NOMO-1 (cell line): ENCODE measurements at regions not wholly inside any gene's neighbourhood (a gene's known extent, or its start where the extent isn't known, plus 50 kb on each side); places are given as distances from the start of the nearest gene placed in this dataset.
"Not testable (repeated sequence)": the region's sequence is repeated elsewhere in the genome, so short reads cannot be mapped to it uniquely, and the experiment has no call there.

Experiments used
- DNase-seq, 2 experiments: peaks; one replicate each; lab custom pipeline; 2025; ENCODE audit not compliant: unreplicated experiment in 2 of 2; lab: John Stamatoyannopoulos, UW

DNA sequence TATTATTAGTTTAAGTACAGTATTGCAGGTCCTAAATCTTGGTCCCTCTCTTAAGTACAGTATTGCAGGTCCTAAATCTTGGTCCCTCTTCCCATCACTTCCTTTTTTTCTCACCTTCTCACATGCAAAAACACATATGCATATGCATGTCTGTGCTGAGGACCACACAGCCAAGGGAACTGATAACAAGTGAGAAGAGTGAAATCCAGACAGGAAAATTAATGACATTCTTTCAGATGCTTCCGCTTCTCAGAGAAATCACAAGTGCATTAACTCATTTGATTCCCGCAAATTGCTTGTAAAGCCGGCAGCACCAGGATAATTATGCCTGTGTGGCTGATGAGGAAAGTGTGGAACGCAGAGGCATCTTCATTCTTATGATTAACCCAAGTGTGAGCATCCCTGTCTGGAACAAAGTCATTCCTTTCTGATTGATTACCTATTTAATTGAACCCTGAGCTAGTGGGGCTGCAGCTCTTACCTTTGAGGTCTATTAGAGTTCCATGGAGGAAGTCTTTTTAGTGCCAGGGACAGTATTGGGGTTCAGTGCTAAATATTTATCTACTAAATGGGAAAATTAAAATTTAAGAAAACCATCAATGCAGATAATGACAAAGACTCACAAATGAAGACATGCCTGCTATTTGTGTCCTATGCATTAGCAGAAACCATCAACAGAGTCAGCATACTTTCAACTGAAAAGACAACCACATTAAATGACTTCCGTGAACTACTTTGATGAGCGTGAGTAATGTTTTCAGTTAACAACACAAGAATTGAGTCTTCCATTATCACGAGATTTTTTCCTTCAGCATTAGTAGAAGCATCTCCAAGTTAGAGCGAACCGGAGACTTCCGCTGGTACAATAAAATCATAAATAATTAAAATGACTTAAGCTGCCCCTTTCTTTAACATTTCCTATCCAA, 220.4 kb upstream of the SLC35G4 start:
- no peak for DNase-seq

DNA sequence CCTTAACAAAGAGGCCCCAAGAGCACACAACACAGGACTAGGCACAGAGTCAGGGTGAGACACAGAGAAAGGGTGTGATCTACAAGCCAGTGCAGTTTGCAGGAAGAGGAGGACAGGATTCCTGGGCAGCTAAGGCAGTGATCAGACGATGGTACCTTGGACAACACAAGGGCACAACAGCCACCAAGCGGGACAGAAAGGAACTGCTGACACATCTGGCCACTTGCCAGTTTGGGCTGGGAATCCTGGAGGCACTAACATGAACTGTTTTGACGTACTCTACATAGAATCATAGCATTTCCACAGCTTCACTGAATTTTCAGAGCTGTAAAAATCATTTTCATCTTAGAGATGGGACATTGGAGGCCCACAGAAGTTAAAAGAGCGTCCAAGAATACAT, 221.5 kb upstream of the SLC35G4 start:
- DNase-seq: peak; percentile 1 to 41

DNA sequence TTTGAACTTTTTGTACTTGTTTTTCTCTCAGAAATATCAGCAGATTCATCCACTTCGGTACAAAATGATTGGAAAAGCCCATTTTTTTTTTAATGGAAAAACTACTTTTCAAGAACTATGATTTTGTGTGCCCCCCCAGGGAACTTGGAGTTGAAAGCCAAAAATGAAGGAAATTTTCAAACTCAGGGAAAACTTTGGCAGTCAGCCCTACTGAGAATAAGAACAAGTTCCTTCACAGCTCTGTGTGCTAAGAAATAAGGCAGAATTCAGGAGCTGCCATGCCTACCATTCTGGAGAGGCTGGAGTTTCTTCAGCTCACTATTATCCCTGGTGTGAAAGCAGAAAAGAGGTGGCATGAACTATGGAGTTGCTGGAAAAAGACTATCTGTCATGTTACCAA, 226.0 kb upstream of the SLC35G4 start:
- DNase-seq: no peak

DNA sequence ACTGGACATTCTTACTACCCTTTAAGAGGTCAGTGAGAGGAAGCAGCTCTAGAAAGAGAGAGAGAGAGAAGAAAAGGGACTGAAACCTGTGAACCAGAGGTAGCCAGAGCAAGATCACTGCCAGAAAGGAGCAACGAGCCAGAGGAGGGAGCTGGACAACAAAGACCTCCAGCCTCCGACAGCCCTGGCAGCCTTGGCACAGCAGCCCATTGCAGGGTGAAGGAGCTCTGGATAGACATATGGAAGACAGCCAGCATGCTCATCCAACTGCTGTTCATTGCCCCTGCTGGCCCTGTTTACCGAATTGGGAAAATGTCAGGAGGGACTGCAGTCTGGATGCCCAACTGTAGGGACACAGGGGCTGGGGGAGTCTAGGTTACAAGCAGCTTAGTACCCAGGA, 228.4 kb upstream of the SLC35G4 start:
- no peak for DNase-seq

DNA sequence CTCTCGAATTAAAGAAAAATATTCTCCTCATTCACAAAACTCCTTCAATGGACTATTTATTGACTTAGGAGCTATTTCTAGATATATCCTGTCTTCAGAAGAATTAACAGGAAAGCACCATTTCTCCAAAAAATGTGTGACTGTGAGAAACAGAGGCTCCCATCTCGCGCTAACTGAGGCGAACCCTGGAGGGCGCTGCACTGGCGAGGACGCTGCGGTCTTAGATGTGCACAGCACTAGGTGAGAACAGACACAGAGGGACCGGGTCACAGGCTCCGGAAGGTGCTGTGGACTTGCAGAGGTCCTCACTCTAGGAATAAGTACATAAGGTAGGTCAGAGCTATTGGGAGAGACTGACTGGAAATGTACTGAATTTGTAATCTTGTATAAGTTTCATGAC, 229.7 kb upstream of the SLC35G4 start:
- DNase-seq: no peak

DNA sequence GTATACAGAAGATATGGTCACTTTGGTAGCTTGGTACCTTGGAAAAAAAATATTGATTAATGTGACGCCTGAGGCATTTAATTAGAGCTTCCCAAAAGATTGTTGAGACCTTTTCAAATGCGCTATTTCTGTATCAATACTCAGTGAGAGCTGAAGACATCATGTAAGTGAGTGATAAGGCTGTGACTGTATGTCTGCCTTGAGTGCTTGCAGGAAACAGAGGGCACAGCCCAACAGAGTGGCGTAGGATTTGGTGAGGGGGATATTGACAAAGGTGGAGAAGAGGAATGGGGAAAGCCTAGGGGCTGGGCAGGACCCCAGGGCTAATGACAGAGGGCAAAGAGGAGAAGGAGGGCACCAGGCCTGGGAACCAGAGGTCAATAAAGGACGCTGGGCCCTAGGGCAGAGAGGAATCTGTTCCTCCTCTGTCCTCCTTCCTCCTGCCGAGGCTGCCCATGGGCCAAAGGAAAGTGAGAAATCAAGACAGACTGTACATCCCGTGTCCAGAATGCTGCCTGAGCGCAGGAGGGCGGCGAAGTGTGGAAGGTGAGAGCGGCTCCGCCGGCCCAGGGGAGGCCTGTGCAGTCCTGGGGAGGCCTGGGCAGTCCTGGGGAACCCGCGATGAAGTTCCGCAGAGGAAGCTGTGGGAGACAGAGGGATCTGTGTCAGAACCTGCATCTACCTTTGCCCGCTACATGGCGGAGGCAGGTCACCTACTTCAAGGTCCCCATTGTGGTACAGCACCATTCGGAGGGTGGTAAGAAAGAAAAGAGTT, 228.6 kb upstream of the PIEZO2 start:
- DNase-seq: no peak

DNA sequence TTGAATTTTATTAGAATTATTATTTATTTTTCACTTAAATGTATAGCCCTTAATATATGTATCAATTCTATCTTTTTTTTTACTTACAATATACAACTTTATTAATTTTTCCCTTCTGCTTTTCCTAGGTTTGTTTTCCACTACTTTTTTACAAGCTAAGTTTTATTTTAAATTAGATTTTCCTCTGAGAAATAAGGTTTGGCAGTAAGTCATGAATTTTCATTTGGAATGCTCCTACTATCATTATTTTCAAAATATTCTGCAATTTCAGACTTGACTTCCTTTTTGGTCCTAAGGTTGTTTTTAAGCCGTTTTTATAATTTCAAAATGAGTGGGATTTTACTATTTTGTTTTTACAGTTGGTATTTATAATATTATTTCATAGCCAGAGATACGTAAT, 222.8 kb upstream of the PIEZO2 start:
- DNase-seq: no peak

DNA sequence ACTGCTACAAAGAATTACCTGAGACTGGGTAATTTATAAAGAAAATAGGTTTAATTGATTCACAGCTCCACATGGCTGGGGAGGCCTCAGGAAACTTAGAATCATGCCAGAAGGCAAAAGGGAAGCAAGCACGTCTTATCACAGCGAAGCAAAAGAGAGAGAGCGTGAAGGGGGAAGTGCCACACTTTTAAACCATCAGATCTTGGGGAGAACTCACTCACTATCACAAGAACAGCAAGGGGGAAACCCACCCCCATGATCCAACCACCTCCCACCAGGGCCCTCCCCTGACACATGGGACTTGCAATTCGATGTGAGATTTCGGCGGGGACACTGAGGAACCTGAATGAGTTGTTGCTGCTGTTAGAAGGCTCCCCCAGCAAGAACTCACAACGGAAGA, 220.2 kb upstream of the PIEZO2 start:
- peak; percentile 23 to 34 for DNase-seq

DNA sequence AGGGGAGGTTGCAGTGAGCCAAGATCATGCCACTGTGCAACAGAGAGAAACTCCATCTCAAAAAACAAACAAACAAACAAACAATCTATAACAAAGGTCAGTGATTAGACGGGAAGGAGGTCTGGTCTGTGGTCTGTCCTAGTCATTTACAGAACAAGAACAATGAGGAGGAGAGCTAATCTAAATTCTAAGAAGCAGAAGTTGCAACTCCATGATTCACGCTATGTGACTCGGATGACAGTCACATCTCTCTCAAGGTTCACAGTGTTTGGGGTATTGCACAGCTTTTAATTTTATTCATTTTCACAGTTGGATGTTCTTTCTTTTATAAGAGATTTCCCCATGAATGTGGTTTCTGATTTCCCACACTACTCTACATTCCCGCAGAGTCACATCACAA, 218.7 kb upstream of the PIEZO2 start:
- DNase-seq: peak; percentile 2 to 49

DNA sequence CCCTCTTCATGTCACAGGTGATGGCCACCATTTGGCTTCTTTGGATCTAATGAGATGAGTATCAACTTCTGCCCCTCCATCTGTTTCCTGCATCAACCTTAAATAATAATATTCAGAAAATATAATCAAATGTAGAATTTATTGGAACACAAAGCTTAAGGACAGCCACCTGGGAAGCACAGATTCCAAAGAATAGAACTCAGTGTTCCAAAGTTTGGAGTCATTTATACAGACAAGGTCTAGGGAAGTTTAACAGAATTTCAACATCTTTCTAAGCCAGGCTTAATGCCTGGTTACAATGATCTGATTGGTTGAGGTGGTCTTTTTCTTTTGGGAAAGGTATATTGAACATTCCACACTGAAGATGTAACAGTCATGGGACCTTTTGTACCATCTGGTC, 218.0 kb upstream of the PIEZO2 start:
- no peak for DNase-seq

DNA sequence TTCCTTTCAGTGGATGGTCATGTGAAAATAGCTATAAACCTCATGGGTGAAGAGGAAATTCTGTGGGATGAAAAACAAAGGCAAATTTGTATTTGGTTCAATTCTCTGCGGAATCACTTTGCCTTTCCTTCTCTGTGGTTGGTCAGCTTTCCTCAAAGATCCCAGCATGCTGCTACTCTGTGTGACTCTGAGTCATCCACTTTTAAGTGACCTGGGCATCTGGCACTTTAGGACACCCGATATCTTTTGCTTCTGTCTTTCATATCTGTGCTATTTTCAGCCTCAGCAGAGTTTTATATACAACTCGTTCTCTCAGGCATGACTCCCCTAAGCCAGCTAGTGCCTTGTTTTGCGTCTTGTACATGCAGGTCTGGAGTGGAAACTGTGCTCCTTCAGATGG, 217.0 kb upstream of the PIEZO2 start:
- no peak for DNase-seq

DNA sequence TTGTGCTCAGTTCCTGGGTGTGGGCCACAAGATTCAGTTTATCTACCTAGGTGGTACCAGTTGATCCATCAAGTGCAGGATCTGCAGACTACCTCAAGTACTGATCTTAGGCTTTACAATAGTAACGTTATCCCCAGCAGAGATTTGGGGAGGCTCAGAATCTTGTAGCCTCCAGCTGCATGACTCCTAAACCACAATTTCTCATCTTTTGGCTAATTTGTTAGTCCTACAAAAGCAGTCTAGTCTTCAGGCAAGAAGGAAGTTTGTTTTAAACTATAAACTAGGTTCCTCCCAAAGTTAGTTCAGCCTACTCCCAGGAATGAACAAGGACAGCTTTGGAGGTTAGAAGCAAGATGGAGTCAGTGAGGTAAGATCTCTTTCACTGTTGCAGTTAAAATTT, 213.5 kb upstream of the PIEZO2 start:
- DNase-seq: no peak

DNA sequence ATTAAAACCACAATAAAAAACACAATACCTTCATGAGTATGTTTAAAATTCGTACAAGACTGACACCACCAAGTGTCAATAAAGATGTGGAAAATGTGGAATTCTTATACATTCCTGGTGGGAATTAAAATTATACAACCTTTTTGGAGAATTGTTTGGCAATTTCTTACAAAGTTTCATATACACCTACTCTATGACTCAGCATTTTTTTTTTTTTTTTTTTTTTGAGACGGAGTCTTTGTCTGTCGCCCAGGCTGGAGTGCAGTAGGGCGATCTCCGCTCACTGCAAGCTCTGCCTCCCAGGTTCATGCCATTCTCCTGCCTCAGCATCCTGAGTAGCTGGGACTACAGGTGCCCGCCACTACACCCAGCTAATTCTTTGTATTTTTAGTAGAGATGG, 212.5 kb upstream of the PIEZO2 start:
- DNase-seq: not testable (repeated sequence)

DNA sequence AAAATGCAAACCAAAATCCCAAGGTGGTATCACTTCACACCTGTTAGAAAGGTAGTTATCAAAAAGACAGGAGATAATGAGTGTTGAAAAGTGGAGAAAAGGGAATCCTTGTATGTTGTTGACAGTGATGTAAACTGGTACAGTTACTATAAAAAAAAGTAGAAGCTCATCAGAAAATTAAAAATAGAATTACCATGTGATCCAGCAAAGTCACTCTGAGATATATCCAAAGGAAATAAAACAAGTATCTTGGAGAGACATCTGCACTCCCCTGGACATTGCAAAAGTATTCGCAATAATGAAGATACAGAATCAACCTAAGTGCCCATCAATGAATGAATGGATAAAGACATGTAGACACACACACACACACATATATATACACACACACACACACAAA, 208.3 kb upstream of the PIEZO2 start:
- no peak for DNase-seq

DNA sequence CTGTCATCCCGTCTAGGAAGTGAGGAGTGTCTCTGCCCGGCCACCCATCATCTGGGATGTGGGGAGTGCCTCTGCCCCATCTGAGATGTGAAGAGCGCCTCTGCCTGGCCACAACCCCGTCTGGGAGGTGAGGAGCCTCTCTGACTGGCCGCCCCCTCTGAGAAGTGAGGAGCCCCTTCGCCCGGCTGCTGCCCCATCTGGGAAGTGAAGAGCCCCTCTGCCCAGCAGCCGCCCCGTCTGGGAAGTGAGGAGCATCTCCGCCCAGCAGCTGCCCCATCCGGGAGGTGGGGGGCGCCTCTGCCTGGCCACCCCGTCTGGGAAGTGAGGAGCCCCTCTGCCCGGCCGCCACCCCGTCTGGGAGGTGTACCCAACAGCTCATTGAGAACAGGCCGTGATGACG, 195.2 kb upstream of the PIEZO2 start:
- DNase-seq: not testable (repeated sequence)

DNA sequence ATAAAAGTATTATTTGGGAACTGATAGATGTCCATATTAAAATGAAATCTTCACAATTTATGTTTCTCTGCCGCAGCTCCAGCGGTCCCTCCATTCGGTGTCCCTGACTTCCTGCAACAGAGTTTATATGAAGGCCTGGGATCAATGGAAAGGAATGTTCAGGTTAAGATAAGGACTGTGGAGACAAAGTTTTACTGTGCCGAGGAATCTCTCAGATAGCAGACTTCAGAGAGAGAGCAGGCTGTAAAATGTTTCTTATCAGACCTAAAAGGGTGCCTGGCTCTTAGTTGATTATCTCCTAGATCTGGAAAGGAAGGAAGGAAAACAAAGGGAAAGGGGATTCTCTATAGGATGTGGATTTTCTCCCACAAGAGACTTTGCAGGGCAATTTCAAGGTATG, 193.7 kb upstream of the PIEZO2 start:
- DNase-seq: no peak

DNA sequence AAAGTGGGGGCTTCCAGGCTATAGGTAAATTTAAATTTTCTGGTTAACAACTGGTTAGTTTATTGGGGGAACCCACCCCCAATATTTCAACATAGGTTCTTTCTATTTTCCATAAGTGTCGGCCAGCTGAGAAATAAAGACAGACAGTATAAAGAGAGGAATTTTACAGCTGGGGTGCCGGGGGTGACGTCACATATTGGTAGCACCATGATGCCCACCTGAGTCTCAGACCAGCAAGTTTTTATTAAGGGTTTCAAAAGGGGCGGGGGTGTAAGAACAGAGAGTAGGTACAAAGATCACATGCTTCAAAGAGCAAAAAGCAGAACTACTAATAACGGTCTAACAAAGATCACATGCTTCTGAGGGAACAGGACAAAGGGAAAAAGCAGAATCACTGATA, 192.7 kb upstream of the PIEZO2 start:
- not testable (repeated sequence) for DNase-seq

DNA sequence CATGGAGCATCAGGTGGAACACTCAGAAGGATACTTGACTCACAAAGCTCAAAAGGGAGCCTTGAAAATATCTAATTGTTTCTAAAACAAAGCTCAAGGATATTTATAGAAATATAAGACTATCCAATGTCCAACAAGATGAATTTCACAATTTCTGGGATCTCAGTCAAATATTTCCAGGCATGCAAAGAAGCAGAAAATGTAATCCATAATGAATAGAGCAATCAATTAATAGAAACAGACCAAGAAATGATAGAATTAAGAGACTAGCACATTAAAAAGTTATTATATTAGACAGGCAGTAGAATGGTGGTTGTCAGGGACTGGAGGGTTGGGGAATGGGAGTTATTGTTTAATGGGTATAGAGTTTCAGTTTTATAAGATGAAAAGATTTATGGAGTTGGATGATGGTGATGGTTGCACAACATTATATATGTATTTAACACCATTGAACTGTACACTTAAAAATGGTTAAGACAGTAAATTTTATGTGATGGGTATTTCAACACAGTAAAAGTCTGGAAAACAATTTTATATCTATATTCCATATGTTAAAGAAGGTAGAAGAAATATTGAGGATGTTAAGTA, 189.9 kb upstream of the PIEZO2 start:
- no peak for DNase-seq

DNA sequence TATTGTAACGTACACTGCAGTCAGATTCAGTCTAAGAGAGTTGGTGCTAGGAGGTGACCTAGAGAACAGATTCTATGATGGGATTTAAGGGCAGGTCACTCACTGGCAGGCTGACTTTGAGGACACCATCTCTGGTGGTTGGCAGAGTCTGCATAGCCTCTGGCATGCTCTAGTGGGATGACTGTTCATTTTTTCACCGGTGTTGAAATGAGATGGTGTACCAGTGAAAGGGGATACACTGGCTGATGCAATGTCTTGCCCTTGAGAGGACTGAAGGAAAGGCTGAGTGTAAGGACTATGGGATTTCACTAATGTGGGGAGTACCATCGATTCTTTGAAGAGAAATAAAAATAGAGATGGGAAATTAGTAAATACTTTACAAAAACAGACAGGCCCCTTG, 186.9 kb upstream of the PIEZO2 start:
- no peak for DNase-seq

DNA sequence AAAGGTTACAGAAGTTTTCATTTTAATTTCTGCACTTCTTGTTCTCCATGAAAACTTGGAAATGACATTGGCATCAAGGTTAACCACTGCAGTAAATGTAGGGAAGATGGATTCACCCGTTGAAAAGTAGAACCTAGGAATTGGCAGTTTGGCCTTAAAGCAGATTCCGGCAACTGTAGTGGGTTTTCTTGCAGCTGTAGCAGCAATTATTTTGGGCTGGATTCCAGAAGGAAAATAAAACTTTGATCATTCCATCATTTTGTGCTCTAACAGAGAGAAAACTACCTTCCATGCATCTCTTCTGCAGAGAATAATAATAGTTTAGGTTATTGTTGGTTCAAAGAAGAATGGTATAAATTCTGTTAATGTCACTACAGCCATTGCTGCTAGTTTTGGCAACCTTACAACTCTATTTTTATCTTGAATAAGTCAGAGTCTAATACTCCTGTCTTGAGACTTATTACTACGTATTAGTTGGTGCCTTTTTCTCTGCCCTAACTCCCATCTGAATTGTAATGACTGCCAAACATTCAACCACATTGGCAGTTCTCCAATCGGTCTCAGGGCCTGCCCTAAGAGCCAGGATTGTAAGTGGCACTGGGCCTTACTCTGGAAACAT, 178.1 kb upstream of the PIEZO2 start:
- no peak for DNase-seq
